HEK293 (cell line): ENCODE measurements at regions not wholly inside any gene's neighbourhood (a gene's known extent, or its start where the extent isn't known, plus 50 kb on each side); places are given as distances from the start of the nearest gene placed in this dataset.

Experiments
- CTCF ChIA-PET: fragments of 350-600 bp; formaldehyde crosslinking; extraction: SDS; loops from one replicate; lab custom pipeline; 2021; ENCODE audit warnings: antibody characterized with exemption; lab: Yijun Ruan, JAX
- POLR2A ChIA-PET: fragments of 300-600 bp; formaldehyde crosslinking; extraction: SDS; loops from one replicate; lab custom pipeline; 2020; ENCODE audit warnings: antibody characterized with exemption, inconsistent platforms; lab: Yijun Ruan, JAX
- H3K27ac ChIP-seq: fragments of 200-500 bp; sonication (Bioruptor generic); 2 replicates; pipeline ENCODE4 v1.5.1; 2014; ENCODE audit warnings: low read depth, low read length, control low read depth, inconsistent platforms; ENCODE audit errors: extremely low read depth
- H3K36me3 ChIP-seq, 2 experiments: fragments of 200-500 bp in 1 of 2; sonication (Bioruptor generic) in 1 of 2; 1 replicate in 1 of 2; 2 replicates in 1 of 2; pipeline ENCODE4 v1.5.1; 2014 to 2017; ENCODE audit warnings: inconsistent platforms in 2 of 2, low read length in 2 of 2; ENCODE audit not compliant: control insufficient read depth in 2 of 2, insufficient read depth in 1 of 2
- H3K4me1 ChIP-seq: fragments of 200-500 bp; sonication (Bioruptor generic); 2 replicates; pipeline ENCODE4 v1.5.1; 2014; ENCODE audit warnings: mild to moderate bottlenecking, low read length, inconsistent platforms; ENCODE audit not compliant: control insufficient read depth, insufficient read depth
- H3K4me3 ChIP-seq: 2 replicates; pipeline ENCODE4 v1.5.1; 2011; ENCODE audit warnings: low read depth, mild to moderate bottlenecking, control low read depth, low read length, moderate library complexity
- H3K9me3 ChIP-seq: fragments of 200-500 bp; sonication (Bioruptor generic); 2 replicates; pipeline ENCODE4 v1.5.1; 2014; ENCODE audit warnings: low read depth, low read length, inconsistent platforms; ENCODE audit not compliant: control insufficient read depth, insufficient read depth
- BCL6B ChIP-seq: fragments of 450-650 bp; formaldehyde crosslinking; IDR thresholded peaks from 2 replicates; pipeline ENCODE4 v1.5.1; 2017; ENCODE audit warnings: missing biosample characterization, missing genetic modification characterization
- ELK4 ChIP-seq: IDR thresholded peaks from 2 replicates; pipeline ENCODE4 v1.6.1; 2011; ENCODE audit warnings: mild to moderate bottlenecking, low read depth, low read length, borderline replicate concordance
- KLF7 ChIP-seq: fragments of 450-650 bp; formaldehyde crosslinking; IDR thresholded peaks from 2 replicates; pipeline ENCODE4 v1.5.1; 2016; ENCODE audit warnings: missing biosample characterization, missing genetic modification characterization, borderline replicate concordance
- PATZ1 ChIP-seq: fragments of 450-650 bp; formaldehyde crosslinking; IDR thresholded peaks from 2 replicates; pipeline ENCODE4 v1.5.1; 2016; ENCODE audit warnings: missing biosample characterization, missing genetic modification characterization
- RBAK ChIP-seq: fragments of 450-650 bp; formaldehyde crosslinking; IDR thresholded peaks from 2 replicates; pipeline ENCODE4 v1.5.1; 2016; ENCODE audit warnings: missing biosample characterization, missing genetic modification characterization
- SP2 ChIP-seq: fragments of 450-650 bp; formaldehyde crosslinking; IDR thresholded peaks from 2 replicates; pipeline ENCODE4 v1.5.1; 2016; ENCODE audit warnings: missing biosample characterization, missing genetic modification characterization
- TRIM28 ChIP-seq: IDR thresholded peaks from 2 replicates; pipeline ENCODE4 v1.6.1; 2011; ENCODE audit warnings: low read length, control low read depth, borderline replicate concordance
- YY2 ChIP-seq: fragments of 450-650 bp; formaldehyde crosslinking; IDR thresholded peaks from 2 replicates; pipeline ENCODE4 v1.5.1; 2016; ENCODE audit warnings: missing biosample characterization, missing genetic modification characterization
- ZBTB26 ChIP-seq: fragments of 450-650 bp; formaldehyde crosslinking; optimal IDR thresholded peaks from 2 replicates; pipeline ENCODE3; 2016; ENCODE audit warnings: missing biosample characterization, mild to moderate bottlenecking, missing genetic modification characterization
- ZBTB8A ChIP-seq: fragments of 450-650 bp; formaldehyde crosslinking; IDR thresholded peaks from 2 replicates; pipeline ENCODE4 v1.5.1; 2016; ENCODE audit warnings: missing biosample characterization, missing genetic modification characterization
- ZNF112 ChIP-seq: fragments of 450-650 bp; formaldehyde crosslinking; IDR thresholded peaks from 2 replicates; pipeline ENCODE4 v1.5.0; 2017; ENCODE audit warnings: missing biosample characterization, missing genetic modification characterization
- ZNF132 ChIP-seq: fragments of 450-650 bp; formaldehyde crosslinking; IDR thresholded peaks from 2 replicates; pipeline ENCODE4 v1.5.1; 2017; ENCODE audit warnings: missing biosample characterization, missing genetic modification characterization, borderline replicate concordance
- ZNF174 ChIP-seq: fragments of 450-650 bp; formaldehyde crosslinking; IDR thresholded peaks from 2 replicates; pipeline ENCODE4 v1.5.0; 2017; ENCODE audit warnings: missing biosample characterization, mild to moderate bottlenecking, missing genetic modification characterization
- ZNF23 ChIP-seq: fragments of 450-650 bp; formaldehyde crosslinking; IDR thresholded peaks from 2 replicates; pipeline ENCODE4 v1.5.1; 2016; ENCODE audit warnings: missing biosample characterization, missing genetic modification characterization, borderline replicate concordance
- ZNF324 ChIP-seq: fragments of 450-650 bp; formaldehyde crosslinking; IDR thresholded peaks from 2 replicates; pipeline ENCODE4 v1.5.1; 2016; ENCODE audit warnings: missing biosample characterization, missing genetic modification characterization
- ZNF341 ChIP-seq: fragments of 450-650 bp; formaldehyde crosslinking; IDR thresholded peaks from 2 replicates; pipeline ENCODE4; 2016; ENCODE audit warnings: low read depth, missing biosample characterization, missing genetic modification characterization
- ZNF501 ChIP-seq: fragments of 450-650 bp; formaldehyde crosslinking; IDR thresholded peaks from 2 replicates; pipeline ENCODE4 v1.5.1; 2016; ENCODE audit warnings: missing biosample characterization, missing genetic modification characterization
- ZNF530 ChIP-seq: fragments of 450-650 bp; formaldehyde crosslinking; IDR thresholded peaks from 2 replicates; pipeline ENCODE4 v1.5.1; 2016; ENCODE audit warnings: low read depth, missing biosample characterization, missing genetic modification characterization
- ZNF571 ChIP-seq: fragments of 450-650 bp; formaldehyde crosslinking; IDR thresholded peaks from 2 replicates; pipeline ENCODE4 v1.5.0; 2017; ENCODE audit warnings: missing biosample characterization, missing genetic modification characterization
- ZNF580 ChIP-seq: fragments of 450-650 bp; formaldehyde crosslinking; IDR thresholded peaks from 2 replicates; pipeline ENCODE4 v1.5.1; 2016; ENCODE audit warnings: missing biosample characterization, missing genetic modification characterization
- ZNF585B ChIP-seq: fragments of 450-650 bp; formaldehyde crosslinking; IDR thresholded peaks from 2 replicates; pipeline ENCODE4 v1.5.1; 2016; ENCODE audit warnings: missing biosample characterization, missing genetic modification characterization
- ZNF624 ChIP-seq: fragments of 450-650 bp; formaldehyde crosslinking; IDR thresholded peaks from 2 replicates; pipeline ENCODE4 v1.5.1; 2017; ENCODE audit warnings: missing biosample characterization, missing genetic modification characterization
- ZNF626 ChIP-seq: fragments of 450-650 bp; sonication (Bioruptor Pico); formaldehyde crosslinking; IDR thresholded peaks from 2 replicates; pipeline ENCODE4 v1.5.1; 2018; ENCODE audit warnings: missing biosample characterization, missing genetic modification characterization, inconsistent platforms
- ZNF692 ChIP-seq: fragments of 450-650 bp; formaldehyde crosslinking; IDR thresholded peaks from 2 replicates; pipeline ENCODE4 v1.5.1; 2016; ENCODE audit warnings: missing biosample characterization, missing genetic modification characterization
- ZNF777 ChIP-seq: fragments of 450-650 bp; formaldehyde crosslinking; IDR thresholded peaks from 2 replicates; pipeline ENCODE4 v1.5.1; 2017; ENCODE audit warnings: missing biosample characterization, missing genetic modification characterization, borderline replicate concordance

GRCh38 chr6:139472351-139473015 lies 98.0 kb upstream of the CITED2 start:
- no peaks in the 10 kb centered on the region for H3K9me3 ChIP-seq
- ChIA-PET POLR2A (interaction anchor here (1.9 kb wide), 1 partner anchor 98 kb away, joined by 5 read pairs; the partner anchor contains the start of gene CITED2), CTCF (interaction anchor here (0.5 to 0.7 kb wide), 2 partner anchors 81 to 254 kb away, joined by 3 to 5 read pairs; no protein-coding TSS in a partner anchor)
- no peaks in the 10 kb centered on the region for H3K36me3 ChIP-seq
- H3K4me1 ChIP-seq = peaks cover 12% of the 10 kb centered on the region
- H3K4me3 ChIP-seq = no peak overlapping the region
- no peak overlapping the region for H3K27ac ChIP-seq
- no peak for TF ChIP-seq ZNF692 (tag by site-specific recombination)
- TF ChIP-seq PATZ1 = no peak
- no peak for TF ChIP-seq ZNF174 (tag by site-specific recombination)
- no peak for TF ChIP-seq ZNF132 (tag by site-specific recombination)
- TF ChIP-seq ELK4 = no peak
- TF ChIP-seq ZNF501 = no peak
- TF ChIP-seq ZNF585B (tag by site-specific recombination) = no peak
- TF ChIP-seq ZNF777 (tag by site-specific recombination) = no peak
- TF ChIP-seq ZBTB26 = no peak
- TF ChIP-seq ZNF530 (tag by site-specific recombination) = no peak
- no peak for TF ChIP-seq ZNF341 (tag by site-specific recombination)
- no peak for TF ChIP-seq ZNF624
- TF ChIP-seq RBAK (tag by site-specific recombination) = no peak
- TF ChIP-seq TRIM28 = no peak
- no peak for TF ChIP-seq ZNF580

GRCh38 chr6:139470997-139471396 lies 96.5 kb upstream of the CITED2 start:
- no peaks in the 10 kb centered on the region for H3K9me3 ChIP-seq
- POLR2A ChIA-PET = interaction anchor here (0.7 to 1.0 kb wide), 2 partner anchors 37 to 96 kb away, joined by 3 read pairs; partner anchors contain the start of gene CITED2
- TF ChIP-seq ZNF112 (tag by site-specific recombination) (no peak), ZNF571 (tag by site-specific recombination) (no peak), BCL6B (no peak), ZNF324 (tag by site-specific recombination) (no peak), YY2 (tag by site-specific recombination) (no peak), KLF7 (tag by site-specific recombination) (no peak), ZBTB8A (no peak), ZNF501 (no peak), SP2 (tag by site-specific recombination) (no peak), ZNF626 (tag by site-specific recombination) (no peak), ZNF23 (tag by site-specific recombination) (no peak)
- TF ChIP-seq, all 188 proteins: peak for 0
- Histone ChIP-seq H3K4me3 (no peak overlapping the region), H3K4me1 (peaks cover 12% of the 10 kb centered on the region), H3K27ac (no peak overlapping the region), H3K36me3 (no peaks in the 10 kb centered on the region)
- CTCF ChIA-PET = no interaction called here
